Amniotic stem cell (primary cell): ENCODE measurements at regions not wholly inside any gene's neighbourhood (a gene's known extent, or its start where the extent isn't known, plus 50 kb on each side); places are given as distances from the start of the nearest gene placed in this dataset.
"Not testable (repeated sequence)": the region's sequence is repeated elsewhere in the genome, so short reads cannot be mapped to it uniquely, and the experiment has no call there.

ENCODE experiments used
- DNase-seq: peaks from one replicate; lab custom pipeline; 2025; lab: John Stamatoyannopoulos, UW

GRCh38 chr5:143908959-143909358, 97.0 kb downstream of the HMHB1 start:
- no peak for DNase-seq

DNA sequence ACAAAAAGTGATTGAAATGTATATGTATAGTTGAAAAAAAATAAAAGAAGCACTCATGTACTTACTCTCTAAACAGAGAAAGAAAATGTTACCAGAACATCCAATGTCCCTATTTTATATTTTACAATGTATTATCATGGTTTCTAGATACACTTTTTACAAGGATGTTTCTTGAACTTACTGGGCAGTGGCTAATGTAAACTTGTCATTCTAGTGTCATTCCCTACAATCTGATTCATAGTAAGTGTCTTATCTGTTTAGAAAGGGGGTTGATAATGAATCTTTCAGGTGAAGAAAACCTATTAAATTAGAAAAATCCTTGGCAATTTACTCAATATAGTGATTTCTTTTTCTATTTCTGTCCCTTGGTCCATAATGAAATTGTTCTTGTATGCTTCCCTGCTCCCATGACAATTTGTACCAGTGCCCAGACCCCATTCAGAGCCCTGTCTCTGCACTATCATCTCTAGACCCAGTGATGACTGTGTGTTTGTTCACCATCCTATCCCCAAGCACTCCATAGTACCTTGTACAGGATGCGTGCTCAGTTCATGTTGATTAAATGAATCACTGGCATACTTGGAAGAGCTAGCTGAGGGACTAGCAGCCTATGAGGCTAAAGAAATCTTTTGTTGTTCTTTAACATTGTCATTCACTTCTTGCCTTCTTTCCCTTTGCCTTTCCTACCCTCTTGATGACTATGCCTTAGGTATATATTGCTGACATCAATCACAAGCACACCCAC, 101.2 kb downstream of the HMHB1 start:
- peak; percentile 49 for DNase-seq

GRCh38 chr5:143914756-143915155, 102.8 kb downstream of the HMHB1 start:
- no peak for DNase-seq

- no peak for DNase-seq
Observed at GRCh38 chr5:143916451-143916850, 104.5 kb downstream of the HMHB1 start.

- no peak for DNase-seq
Observed at GRCh38 chr5:143918961-143919360, 107.0 kb downstream of the HMHB1 start.

GRCh38 chr5:143920772-143921171, 108.8 kb downstream of the HMHB1 start:
- no peak for DNase-seq

- peak; percentile 62 for DNase-seq
Observed at GRCh38 chr5:143921525-143922311, 109.8 kb downstream of the HMHB1 start.

- DNase-seq, result no peak
Observed at GRCh38 chr5:143922718-143923117, 110.8 kb downstream of the HMHB1 start.

DNA sequence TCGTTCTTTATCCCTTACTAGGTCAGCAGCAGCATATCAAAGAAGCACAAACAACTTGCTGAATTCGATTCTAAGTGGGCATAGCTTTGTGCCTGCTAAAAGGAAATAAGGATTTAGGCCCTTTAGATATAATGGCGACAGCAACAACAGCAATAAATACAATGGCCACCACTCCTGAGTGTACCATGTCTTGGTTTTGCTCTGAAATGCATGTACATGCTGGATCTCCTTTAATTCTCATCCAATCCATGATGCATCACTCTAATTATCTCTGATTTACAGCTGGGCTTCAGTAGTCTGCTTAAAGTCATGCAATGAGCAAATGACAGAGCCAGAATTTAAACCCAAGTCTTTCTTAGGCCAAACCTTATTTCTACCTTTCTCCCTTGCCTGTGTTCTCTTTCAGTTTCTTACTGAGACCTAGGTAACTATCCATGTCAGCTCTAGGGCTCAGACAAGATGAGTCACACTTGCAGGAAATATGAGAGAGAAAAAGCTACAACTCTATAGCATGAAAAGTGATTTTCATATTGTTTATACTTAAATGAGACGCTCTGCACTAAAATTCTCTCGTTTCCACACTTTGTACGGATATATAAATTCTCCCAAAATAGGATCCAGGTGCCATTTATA, 111.8 kb downstream of the HMHB1 start:
- DNase-seq, result no peak

GRCh38 chr5:143924311-143924978, 112.5 kb downstream of the HMHB1 start:
- no peak for DNase-seq

DNA sequence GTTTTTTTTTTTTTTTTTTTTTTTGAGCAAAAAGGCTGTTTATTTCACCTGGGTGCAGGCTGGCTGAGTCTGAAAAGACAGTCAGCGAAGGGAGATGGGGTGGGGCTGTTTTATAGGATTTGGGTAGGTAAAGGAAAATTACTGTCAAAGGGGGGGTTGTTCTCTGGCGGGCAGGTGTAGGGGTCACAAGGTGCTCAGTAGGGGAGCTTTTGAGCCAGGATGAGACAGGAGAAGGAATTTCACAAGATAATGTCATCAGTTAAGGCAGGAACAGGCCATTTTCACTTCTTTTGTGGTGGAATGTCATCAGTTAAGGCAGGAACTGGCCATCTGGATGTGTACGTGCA, 113.0 kb downstream of the HMHB1 start:
- not testable (repeated sequence) for DNase-seq

DNA sequence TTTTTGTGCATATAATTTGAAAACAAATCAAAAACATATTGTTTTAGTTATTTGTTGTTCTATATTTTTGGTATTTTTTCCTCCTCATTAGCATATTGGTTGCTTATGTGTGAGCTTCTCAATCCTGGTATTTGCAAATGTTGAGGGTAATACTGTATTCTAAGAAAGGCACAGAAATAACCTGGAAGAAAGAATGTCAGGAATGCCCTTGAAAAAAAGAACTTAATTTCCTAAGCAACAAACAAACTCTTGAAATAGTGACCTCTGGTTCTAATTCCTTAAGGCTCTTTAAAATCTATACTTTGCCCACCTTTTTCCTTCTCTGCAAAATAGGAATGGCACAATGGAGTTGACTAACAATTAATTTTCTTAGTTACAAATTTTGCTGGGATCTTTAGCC, 117.5 kb downstream of the HMHB1 start:
- DNase-seq, result no peak

DNA sequence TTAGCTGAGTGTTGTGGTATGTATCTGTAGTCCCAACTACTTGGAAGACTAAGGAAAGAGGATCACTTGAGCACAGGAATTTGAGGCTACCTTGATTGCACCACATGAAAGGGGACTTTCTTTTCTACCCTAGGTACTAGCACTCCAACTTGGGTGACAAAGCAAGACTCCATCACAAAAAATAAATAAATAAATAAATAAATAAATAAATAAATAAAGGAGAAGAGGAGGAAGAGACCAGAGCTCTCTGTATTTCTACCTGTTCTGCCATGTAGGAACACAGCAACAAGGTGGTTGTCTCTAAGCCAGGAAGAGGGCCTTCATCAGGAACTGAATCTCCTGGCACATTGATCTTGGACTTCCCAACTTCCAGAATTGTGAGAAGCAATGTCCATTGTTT, 118.6 kb downstream of the HMHB1 start:
- no peak for DNase-seq

- no peak for DNase-seq
Observed at GRCh38 chr5:143931476-143931875, 119.5 kb downstream of the HMHB1 start.

DNA sequence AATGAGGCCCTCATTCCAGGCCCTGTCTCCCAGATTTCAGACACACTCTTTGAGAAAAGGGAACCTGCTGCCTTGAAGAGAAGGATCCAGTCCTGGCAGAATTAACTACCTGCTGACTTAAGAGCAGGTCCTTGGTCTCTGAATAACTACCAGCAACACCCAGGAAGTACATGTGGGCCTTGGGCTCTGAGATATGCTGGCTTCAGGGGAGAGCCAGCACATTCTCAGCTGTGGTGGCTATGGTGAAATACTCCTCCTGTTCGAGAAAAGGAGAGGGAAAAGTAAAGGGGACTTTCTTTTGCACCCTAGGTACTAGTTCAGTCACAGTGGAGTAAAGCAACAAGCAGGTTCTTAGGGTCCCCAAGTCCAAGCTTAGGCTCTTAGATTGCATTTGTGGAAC, 120.0 kb downstream of the HMHB1 start:
- DNase-seq, result no peak

GRCh38 chr5:143932584-143932983, 120.6 kb downstream of the HMHB1 start:
- no peak for DNase-seq

- no peak for DNase-seq
Observed at GRCh38 chr5:143933451-143933850, 121.5 kb downstream of the HMHB1 start.

GRCh38 chr5:143934821-143935220, 122.9 kb downstream of the HMHB1 start:
- DNase-seq, result no peak

DNA sequence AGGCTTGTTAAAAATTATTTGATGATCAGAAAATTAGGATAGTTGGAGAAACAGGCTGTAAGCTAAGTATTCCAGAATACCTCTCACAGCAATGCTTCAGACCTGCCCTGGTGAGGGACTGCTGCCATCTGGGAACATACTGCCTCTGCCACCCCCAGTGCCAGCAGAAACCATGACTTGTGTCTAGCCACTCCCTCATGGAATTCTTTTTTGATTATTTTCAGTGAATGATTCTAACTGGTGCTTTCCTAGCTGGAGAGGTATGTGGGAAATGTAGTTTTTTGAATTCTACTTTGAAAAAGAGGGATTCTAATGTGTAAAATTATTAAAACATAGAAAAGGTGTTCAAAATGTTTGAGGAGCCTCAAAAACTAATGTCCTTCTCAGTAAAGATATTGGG, 126.3 kb downstream of the HMHB1 start:
- DNase-seq, result no peak

- DNase-seq, result no peak
Observed at GRCh38 chr5:143946837-143947236, 134.9 kb downstream of the HMHB1 start.

- DNase-seq, result no peak
Observed at GRCh38 chr5:143947313-143947712, 135.4 kb downstream of the HMHB1 start.

DNA sequence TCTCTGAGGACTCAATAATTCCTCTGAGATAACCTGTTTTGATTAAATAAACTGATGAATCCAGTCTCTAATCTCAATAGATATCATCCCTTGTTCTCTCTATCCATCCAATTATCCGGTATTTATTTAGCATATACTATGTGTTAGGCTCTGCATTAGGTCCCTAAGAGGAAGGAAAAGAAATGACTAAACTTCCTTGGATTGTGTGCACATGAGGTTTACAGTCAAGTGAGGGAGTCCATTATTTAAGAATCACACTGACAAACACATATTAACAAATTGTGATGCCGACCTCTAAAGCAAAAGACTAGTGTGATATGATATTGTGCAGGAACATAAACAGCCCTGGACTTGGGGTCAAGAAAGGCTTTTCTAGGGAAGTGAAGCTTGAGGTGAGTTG, 140.8 kb downstream of the HMHB1 start:
- DNase-seq, result no peak

- no peak for DNase-seq
Observed at GRCh38 chr5:143953851-143954250, 141.9 kb downstream of the HMHB1 start.
